GM23248 (cell line): ENCODE measurements at regions not wholly inside any gene's neighbourhood (a gene's known extent, or its start where the extent isn't known, plus 50 kb on each side); places are given as distances from the start of the nearest gene placed in this dataset.

Source experiments
- DNase-seq: peaks from one replicate; pipeline ENCODE4 v3.0.0-alpha.2; 2015
- H2AFZ ChIP-seq: fragments of 200-600 bp; sonication (generic); 2 replicates; pipeline ENCODE4 v1.6.1; 2016; ENCODE audit warnings: antibody characterized with exemption
- H3F3A ChIP-seq: fragments of 200-600 bp; sonication (generic); 2 replicates; pipeline ENCODE4 v1.6.1; 2016; ENCODE audit warnings: mild to moderate bottlenecking, antibody characterized with exemption, mixed run types; ENCODE audit not compliant: insufficient read depth
- H3K27ac ChIP-seq: fragments of 200-600 bp; sonication (generic); 2 replicates; pipeline ENCODE4 v1.5.1; 2016; ENCODE audit warnings: mild to moderate bottlenecking
- H3K27me3 ChIP-seq: fragments of 200-600 bp; sonication (generic); replicated peaks from 2 replicates; pipeline ENCODE4 v1.6.1; 2016; ENCODE audit warnings: mild to moderate bottlenecking; ENCODE audit not compliant: insufficient read depth
- H3K36me3 ChIP-seq: fragments of 200-600 bp; sonication (generic); 2 replicates; pipeline ENCODE4 v1.6.1; 2016; ENCODE audit warnings: low read depth, mild to moderate bottlenecking
- H3K4me1 ChIP-seq: fragments of 200-600 bp; sonication (generic); 2 replicates; pipeline ENCODE4 v1.6.1; 2016; ENCODE audit warnings: mild to moderate bottlenecking; ENCODE audit not compliant: insufficient read depth
- H3K4me2 ChIP-seq: fragments of 200-600 bp; sonication (generic); one replicate; pipeline ENCODE4 v1.6.1; 2016; ENCODE audit warnings: mild to moderate bottlenecking; ENCODE audit not compliant: unreplicated experiment
- H3K4me3 ChIP-seq: fragments of 200-600 bp; sonication (generic); 2 replicates; pipeline ENCODE4 v1.5.1; 2016; ENCODE audit warnings: mild to moderate bottlenecking
- H3K79me2 ChIP-seq: fragments of 200-600 bp; sonication (generic); 2 replicates; pipeline ENCODE4 v1.6.1; 2016; ENCODE audit warnings: mild to moderate bottlenecking; ENCODE audit not compliant: insufficient read depth
- H3K9ac ChIP-seq: fragments of 200-600 bp; sonication (generic); 2 replicates; pipeline ENCODE4 v1.6.1; 2016; ENCODE audit warnings: mild to moderate bottlenecking
- H3K9me2 ChIP-seq: fragments of 200-600 bp; sonication (generic); 2 replicates; pipeline ENCODE4 v1.6.1; 2016; ENCODE audit warnings: mixed run types, mild to moderate bottlenecking, moderate library complexity; ENCODE audit not compliant: insufficient read depth
- H3K9me3 ChIP-seq: fragments of 200-600 bp; sonication (generic); one replicate; pipeline ENCODE4 v1.6.1; 2017; ENCODE audit warnings: low read depth
- H4K20me1 ChIP-seq: fragments of 200-600 bp; sonication (generic); 2 replicates; pipeline ENCODE4 v1.6.0; 2016; ENCODE audit not compliant: insufficient read depth
- EZH2 ChIP-seq: fragments of 200-600 bp; sonication (generic); IDR thresholded peaks from 2 replicates; pipeline ENCODE4 v1.6.1; 2018; ENCODE audit warnings: antibody characterized with exemption, mild to moderate bottlenecking; ENCODE audit not compliant: insufficient read depth, poor library complexity, severe bottlenecking
- EZH2phosphoT487 ChIP-seq: fragments of 200-600 bp; sonication (generic); IDR thresholded peaks from 2 replicates; pipeline ENCODE4 v1.6.1; 2018; ENCODE audit warnings: antibody characterized with exemption, moderate library complexity, mild to moderate bottlenecking, low read depth; ENCODE audit not compliant: insufficient read depth
- WGBS, 2 experiments: methylation state at CpG; one replicate each; pipeline ENCODE4 v1.1.6; 2015 to 2017; ENCODE audit warnings: low lambda C conversion rate in 2 of 2, low coverage in 1 of 2; ENCODE audit errors: missing lambda C conversion rate in 2 of 2; 5-methylcytosine and 5-hydroxymethylcytosine counted together
- in situ Hi-C: fragments of 300-500 bp; cut with MboI; formaldehyde crosslinking; loops from 2 replicates; pipeline ENCODE4 v1.15.0; 2020

DNA sequence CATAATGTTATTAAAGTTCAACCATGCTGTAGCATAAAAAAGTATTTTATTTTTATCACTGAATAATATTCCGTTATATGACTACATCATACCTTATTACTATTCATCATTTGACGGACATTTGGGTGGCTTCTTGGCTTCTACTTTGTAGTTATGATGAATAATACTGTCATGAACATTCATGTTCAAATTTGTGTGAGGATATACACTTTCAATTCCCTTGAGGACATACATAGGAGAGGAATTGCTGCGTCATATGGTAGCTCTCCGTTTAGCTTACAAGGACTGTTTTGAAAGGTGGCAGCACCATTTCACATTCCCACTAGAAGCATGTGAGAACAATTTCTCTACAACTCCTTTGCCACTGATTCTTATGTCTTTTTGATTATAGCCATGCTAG is 910.8 kb upstream of the MIR17HG start:
- H3K9me2 ChIP-seq = no peaks in the 10 kb centered on the region
- peaks cover 19% of the 10 kb centered on the region for H3K4me1 ChIP-seq
- H3K9me3 ChIP-seq = no peaks in the 10 kb centered on the region
- DNase-seq = no peak
- no peaks in the 10 kb centered on the region for H3K27me3 ChIP-seq
- WGBS, 2 experiments = 99 to 100% methylated on average over 4 of the region's 4 CpGs
- in situ Hi-C loops = no loop called here
- H2AFZ ChIP-seq = no peak overlapping the region; the same call in 1 of the 2 replicates
- H3K4me3 ChIP-seq = no peak overlapping the region
- TF ChIP-seq EZH2phosphoT487 = no peak
- TF ChIP-seq EZH2 = no peak
- no peak overlapping the region for H3K9ac ChIP-seq
- H3K27ac ChIP-seq = no peak overlapping the region
- H3F3A ChIP-seq = no peaks in the 10 kb centered on the region
- H3K79me2 ChIP-seq = no peaks in the 10 kb centered on the region
- H3K36me3 ChIP-seq = no peaks in the 10 kb centered on the region
- no peaks in the 10 kb centered on the region for H4K20me1 ChIP-seq
- no peak overlapping the region for H3K4me2 ChIP-seq

DNA sequence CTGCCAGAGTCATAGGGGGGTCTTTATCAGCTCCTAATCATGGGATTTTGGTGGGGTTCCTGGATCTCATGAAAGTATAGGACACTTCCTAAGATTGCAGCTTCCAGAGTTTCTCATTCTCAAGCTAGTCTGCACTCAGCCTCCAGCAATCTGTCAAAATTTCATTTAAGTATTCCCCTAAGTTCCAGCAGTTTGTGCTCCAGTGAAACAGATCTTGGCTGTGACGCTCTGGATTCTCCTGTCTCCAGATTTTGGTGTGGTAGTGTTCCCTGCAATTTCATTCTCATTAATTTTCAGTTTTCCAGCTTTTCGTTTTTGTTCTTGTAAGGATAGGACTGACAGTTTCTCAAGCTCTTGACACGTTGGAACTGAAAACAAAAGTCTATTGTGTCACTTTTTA is 908.9 kb upstream of the MIR17HG start:
- peaks cover 25% of the 10 kb centered on the region for H3K4me1 ChIP-seq
- no peaks in the 10 kb centered on the region for H3K9me3 ChIP-seq

DNA sequence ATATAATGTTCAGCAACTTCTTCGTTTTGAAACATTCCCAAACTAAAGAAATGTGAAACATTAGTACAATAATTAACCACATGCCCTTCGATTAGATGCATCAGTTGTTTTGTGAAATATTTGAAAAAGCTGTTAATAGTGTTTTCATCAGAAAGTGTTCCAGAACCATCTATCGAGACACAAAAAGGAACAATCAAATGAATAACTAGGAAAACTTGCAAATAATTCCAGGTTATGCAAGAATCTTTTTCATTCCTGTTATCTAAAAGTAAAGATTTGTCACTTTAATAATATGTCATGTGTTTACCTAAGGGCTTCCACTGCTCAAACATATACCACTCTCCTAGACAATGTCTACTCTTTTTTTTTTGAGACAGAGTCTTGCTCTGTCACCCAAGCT is 904.2 kb upstream of the MIR17HG start:
- no peak overlapping the region for H3K27ac ChIP-seq
- no peaks in the 10 kb centered on the region for H3K9me2 ChIP-seq
- WGBS, 2 experiments = 31 to 34% methylated on average over 3 of the region's 3 CpGs
- no peaks in the 10 kb centered on the region for H3K36me3 ChIP-seq
- in situ Hi-C loops = no loop called here
- H3K4me1 ChIP-seq = peaks cover 62% of the 10 kb centered on the region
- H3K27me3 ChIP-seq = no peaks in the 10 kb centered on the region
- peaks cover 37% of the 10 kb centered on the region for H3F3A ChIP-seq
- H3K4me2 ChIP-seq = no peak overlapping the region
- no peak for DNase-seq
- no peak overlapping the region for H3K9ac ChIP-seq
- H3K9me3 ChIP-seq = no peaks in the 10 kb centered on the region
- H3K79me2 ChIP-seq = no peaks in the 10 kb centered on the region
- H4K20me1 ChIP-seq = no peaks in the 10 kb centered on the region
- peak overlapping the region; percentile 68 for H2AFZ ChIP-seq
- no peak overlapping the region for H3K4me3 ChIP-seq
- TF ChIP-seq EZH2phosphoT487 = no peak
- TF ChIP-seq EZH2 = no peak

More for the DNA sequence above, 908.9 kb upstream of the MIR17HG start:
- H2AFZ ChIP-seq = peak overlapping the region; percentile 92
- DNase-seq = peak; percentile 10
- H3K4me2 ChIP-seq = peak overlapping the region; percentile 33
- no peak overlapping the region for H3K27ac ChIP-seq
- H4K20me1 ChIP-seq = no peaks in the 10 kb centered on the region
- peak overlapping the region; percentile 39 for H3K4me3 ChIP-seq
- H3F3A ChIP-seq = 0 out of 2 replicates have a peak, but pooled peaks cover 8% of the 10 kb centered on the region
- in situ Hi-C loops = no loop called here
- H3K79me2 ChIP-seq = no peaks in the 10 kb centered on the region
- H3K9me2 ChIP-seq = no peaks in the 10 kb centered on the region
- 20 to 24% methylated on average over 3 of the region's 3 CpGs for WGBS, 2 experiments
- 0 out of 2 replicates have a peak overlapping the region, but pooled peaks have one; percentile 6 for H3K9ac ChIP-seq
- no peaks in the 10 kb centered on the region for H3K27me3 ChIP-seq
- TF ChIP-seq EZH2 (no peak), EZH2phosphoT487 (no peak)
- no peaks in the 10 kb centered on the region for H3K36me3 ChIP-seq

DNA sequence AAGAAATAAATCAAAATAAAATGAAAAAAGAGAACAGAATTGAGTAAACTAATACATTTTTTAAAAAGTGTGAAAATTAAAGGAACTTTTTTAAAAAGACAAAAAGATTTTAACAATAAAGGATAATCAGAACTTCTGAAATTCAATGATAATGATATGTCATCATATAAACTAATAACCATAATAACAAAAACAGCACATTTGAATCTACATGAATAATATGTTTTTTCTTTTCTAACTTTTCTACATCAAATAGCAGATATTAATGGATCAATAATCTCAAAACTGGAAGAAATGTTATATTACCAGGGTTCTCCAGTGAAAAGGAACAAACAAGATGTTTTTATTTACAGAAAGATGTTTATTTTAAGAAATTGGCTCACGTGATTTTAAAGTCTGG is 903.3 kb upstream of the MIR17HG start:
- no peaks in the 10 kb centered on the region for H3K36me3 ChIP-seq
- no peaks in the 10 kb centered on the region for H3K79me2 ChIP-seq
- no peak for TF ChIP-seq EZH2phosphoT487
- no peak for TF ChIP-seq EZH2
- H3F3A ChIP-seq = peaks cover 43% of the 10 kb centered on the region
- peaks cover 61% of the 10 kb centered on the region for H3K4me1 ChIP-seq
- no peak overlapping the region for H3K4me3 ChIP-seq
- H3K9ac ChIP-seq = no peak overlapping the region
- WGBS, 2 experiments = 59 to 65% methylated on average over 1 of the region's 1 CpG
- peak overlapping the region; percentile 70 for H2AFZ ChIP-seq
- in situ Hi-C loops = no loop called here
- no peak overlapping the region for H3K27ac ChIP-seq
- H3K27me3 ChIP-seq = no peaks in the 10 kb centered on the region
- no peaks in the 10 kb centered on the region for H3K9me2 ChIP-seq
- DNase-seq = no peak
- H3K9me3 ChIP-seq = no peaks in the 10 kb centered on the region
- no peaks in the 10 kb centered on the region for H4K20me1 ChIP-seq
- H3K4me2 ChIP-seq = no peak overlapping the region

DNA sequence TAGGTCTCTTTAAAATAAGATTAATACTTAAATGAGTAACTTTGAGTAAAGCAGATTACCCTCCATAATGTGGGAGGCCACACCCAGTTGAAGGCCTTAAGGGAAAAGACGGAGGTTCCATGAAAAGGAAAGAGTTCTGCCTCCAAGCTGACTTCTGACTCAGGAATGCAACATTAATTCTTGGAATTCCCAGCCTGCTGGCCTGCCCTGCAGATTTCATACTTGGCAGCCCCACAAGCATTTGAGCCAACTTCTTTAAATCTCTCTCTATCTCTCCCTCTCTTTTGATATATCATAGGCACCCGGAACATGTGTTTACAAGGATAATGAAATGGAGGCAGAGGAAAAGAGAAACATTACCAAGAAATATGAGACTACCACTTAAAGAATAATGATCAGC is 902.3 kb upstream of the MIR17HG start:
- TF ChIP-seq EZH2phosphoT487 (no peak), EZH2 (no peak)
- H3K9ac ChIP-seq = no peak overlapping the region
- WGBS, 2 experiments = 2 to 3% methylated on average over 2 of the region's 2 CpGs

More for the DNA sequence above, 902.3 kb upstream of the MIR17HG start:
- H3K79me2 ChIP-seq = no peaks in the 10 kb centered on the region
- H2AFZ ChIP-seq = peak overlapping the region; percentile 70
- H3K4me3 ChIP-seq = no peak overlapping the region
- H3K4me1 ChIP-seq = peaks cover 51% of the 10 kb centered on the region
- H3F3A ChIP-seq = peaks cover 43% of the 10 kb centered on the region
- H3K36me3 ChIP-seq = no peaks in the 10 kb centered on the region
- peak overlapping the region; percentile 35 for H3K27ac ChIP-seq
- H3K9me2 ChIP-seq = no peaks in the 10 kb centered on the region
- peak overlapping the region; percentile 66 for H3K4me2 ChIP-seq
- in situ Hi-C loops = no loop called here
- peak; percentile 93 for DNase-seq
- H3K27me3 ChIP-seq = no peaks in the 10 kb centered on the region
- H4K20me1 ChIP-seq = no peaks in the 10 kb centered on the region
- no peaks in the 10 kb centered on the region for H3K9me3 ChIP-seq
